Neuronal stem cell (in vitro differentiated cells): ENCODE measurements at regions not wholly inside any gene's neighbourhood (a gene's known extent, or its start where the extent isn't known, plus 50 kb on each side); places are given as distances from the start of the nearest gene placed in this dataset.

Source experiments
- DNase-seq: peaks from one replicate; pipeline ENCODE4 v3.0.0-alpha.2; 2013; ENCODE audit warnings: low spot score
- H2AFZ ChIP-seq: one replicate; pipeline ENCODE4 v1.6.1; 2013; ENCODE audit warnings: mild to moderate bottlenecking, low read length, inconsistent platforms
- H2AK5ac ChIP-seq: 2 replicates; pipeline ENCODE4 v1.6.1; 2013; ENCODE audit warnings: low read depth, mild to moderate bottlenecking, inconsistent platforms, low read length, moderate library complexity, mixed read lengths
- H2BK120ac ChIP-seq: 2 replicates; pipeline ENCODE4 v1.6.1; 2013; ENCODE audit warnings: low read depth, mild to moderate bottlenecking, inconsistent platforms, low read length, moderate library complexity, mixed read lengths
- H2BK12ac ChIP-seq: one replicate; pipeline ENCODE4 v1.6.1; 2013; ENCODE audit warnings: low read length, inconsistent platforms
- H2BK15ac ChIP-seq: 2 replicates; pipeline ENCODE4 v1.6.1; 2013; ENCODE audit warnings: mild to moderate bottlenecking, low read length, inconsistent platforms, mixed read lengths
- H2BK5ac ChIP-seq: one replicate; pipeline ENCODE4 v1.6.1; 2013; ENCODE audit warnings: inconsistent platforms, mild to moderate bottlenecking, low read length, moderate library complexity
- H3K14ac ChIP-seq: one replicate; pipeline ENCODE4 v1.6.1; 2013; ENCODE audit warnings: low read length, inconsistent platforms
- H3K18ac ChIP-seq: 2 replicates; pipeline ENCODE4 v1.6.1; 2013; ENCODE audit warnings: low read length, inconsistent platforms
- H3K23ac ChIP-seq: 2 replicates; pipeline ENCODE4 v1.6.1; 2013; ENCODE audit warnings: low read depth, mild to moderate bottlenecking, mixed read lengths, low read length, inconsistent platforms; ENCODE audit not compliant: poor library complexity
- H3K27ac ChIP-seq: replicated peaks from 3 replicates; pipeline ENCODE4 v1.5.1; 2013; ENCODE audit warnings: low read length, inconsistent platforms
- H3K27me3 ChIP-seq, 3 experiments: 2 replicates each; pipeline ENCODE4 v1.6.1; 2013; ENCODE audit warnings: low read length in 3 of 3, mild to moderate bottlenecking in 2 of 3, inconsistent platforms in 1 of 3, low read depth in 1 of 3, mixed read lengths in 1 of 3, moderate library complexity in 1 of 3; ENCODE audit not compliant: control insufficient read depth in 3 of 3, insufficient read depth in 3 of 3
- H3K36me3 ChIP-seq, 2 donors: replicated peaks in 1 of 2; 2 replicates each; pipeline ENCODE4 v1.6.1; 2013; ENCODE audit warnings: low read length in 2 of 2; ENCODE audit not compliant: control insufficient read depth in 2 of 2, insufficient read depth in 2 of 2
- H3K4ac ChIP-seq: 2 replicates; pipeline ENCODE4 v1.6.1; 2013; ENCODE audit warnings: inconsistent platforms, mild to moderate bottlenecking, low read length, moderate library complexity
- H3K4me1 ChIP-seq, 2 donors: 1 replicate in 1 of 2; 2 replicates in 1 of 2; pipeline ENCODE4 v1.6.1; 2013; ENCODE audit warnings: low read length in 2 of 2, low read depth in 1 of 2; ENCODE audit not compliant: control insufficient read depth in 2 of 2, insufficient read depth in 1 of 2
- H3K4me2 ChIP-seq: one replicate; pipeline ENCODE4 v1.6.1; 2013; ENCODE audit warnings: mild to moderate bottlenecking, low read length, inconsistent platforms; ENCODE audit not compliant: insufficient read depth, poor library complexity, severe bottlenecking
- H3K4me3 ChIP-seq, 2 donors: 2 replicates each; pipeline ENCODE4 v1.5.1; 2013; ENCODE audit warnings: low read length in 2 of 2, mild to moderate bottlenecking in 2 of 2, inconsistent platforms in 1 of 2, moderate library complexity in 1 of 2
- H3K79me1 ChIP-seq: one replicate; pipeline ENCODE4 v1.6.1; 2013; ENCODE audit warnings: low read depth, mild to moderate bottlenecking, inconsistent platforms, low read length, moderate library complexity
- H3K9ac ChIP-seq: one replicate; pipeline ENCODE4 v1.6.1; 2013; ENCODE audit warnings: mild to moderate bottlenecking, low read depth, low read length, inconsistent platforms; ENCODE audit not compliant: poor library complexity
- H3K9me3 ChIP-seq, 2 donors: replicated peaks in 1 of 2; 2 replicates each; pipeline versions ENCODE3 to v1.6.1; 2013; ENCODE audit warnings: low read length in 2 of 2, mild to moderate bottlenecking in 2 of 2, inconsistent platforms in 1 of 2, low read depth in 1 of 2, mixed read lengths in 1 of 2, moderate library complexity in 1 of 2; ENCODE audit not compliant: control insufficient read depth in 2 of 2, insufficient read depth in 1 of 2
- H4K8ac ChIP-seq: one replicate; pipeline ENCODE4 v1.6.1; 2013; ENCODE audit warnings: low read depth, mild to moderate bottlenecking, inconsistent platforms, low read length, moderate library complexity
- H4K91ac ChIP-seq: one replicate; pipeline ENCODE4 v1.6.1; 2013; ENCODE audit warnings: low read length, low read depth, mild to moderate bottlenecking, inconsistent platforms; ENCODE audit not compliant: poor library complexity
- WGBS, 2 donors: extraction: QIAGEN DNeasy Blood & Tissue Kit; methylation state at CpG; one replicate each; pipeline ENCODE4 v1.1.7; 2013; ENCODE audit warnings: missing lambda C conversion rate in 2 of 2, mixed read lengths in 1 of 2; ENCODE audit not compliant: insufficient read length in 2 of 2, insufficient replicate concordance in 1 of 2; ENCODE audit errors: extremely low coverage in 2 of 2; 5-methylcytosine and 5-hydroxymethylcytosine counted together

DNA sequence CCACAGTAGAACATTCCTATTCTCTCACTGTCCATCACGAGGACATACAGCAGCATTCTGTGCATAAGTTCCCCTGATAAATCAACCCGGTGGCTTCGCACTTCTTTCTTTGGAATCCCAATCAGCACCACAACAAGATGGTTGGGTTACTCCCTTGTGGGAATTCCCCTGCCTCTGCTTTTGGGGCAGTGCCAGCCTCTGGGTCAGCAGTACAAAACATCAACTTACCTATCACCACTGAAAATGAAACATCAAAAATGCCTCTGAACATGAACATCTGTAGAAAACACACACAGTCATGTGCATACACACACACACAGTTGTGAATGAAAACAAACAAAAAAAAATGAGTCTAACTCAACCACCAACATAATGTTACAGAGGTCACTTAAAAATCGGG, 79.3 kb downstream of the KCNA4 start:
- no peak overlapping the region for H3K4me3 ChIP-seq
- no peaks in the 10 kb centered on the region for H3K36me3 ChIP-seq
- no peak overlapping the region for H3K27ac ChIP-seq
- no peak overlapping the region for H3K9ac ChIP-seq
- H2AK5ac ChIP-seq, result no peak overlapping the region
- no peak overlapping the region for H4K8ac ChIP-seq
- peaks cover 0 to 4% of the 10 kb centered on the region in 2 donors for H3K9me3 ChIP-seq
- DNase-seq, result no peak
- H3K4ac ChIP-seq, result no peak overlapping the region
- no peak overlapping the region for H3K18ac ChIP-seq
- no peak overlapping the region for H3K4me2 ChIP-seq
- no peak overlapping the region for H2BK15ac ChIP-seq
- H3K14ac ChIP-seq, result no peak overlapping the region
- H2AFZ ChIP-seq, result no peak overlapping the region
- H3K23ac ChIP-seq, result no peak overlapping the region
- H4K91ac ChIP-seq, result no peak overlapping the region
- WGBS, 2 donors, result no CpG with 5 or more reads among the region's 4 CpGs
- no peaks in the 10 kb centered on the region for H3K27me3 ChIP-seq
- no peak overlapping the region for H2BK12ac ChIP-seq
- no peak overlapping the region for H2BK120ac ChIP-seq
- H3K4me1 ChIP-seq, result no peaks in the 10 kb centered on the region
- H3K79me1 ChIP-seq, result no peaks in the 10 kb centered on the region
- H2BK5ac ChIP-seq, result no peak overlapping the region

DNA sequence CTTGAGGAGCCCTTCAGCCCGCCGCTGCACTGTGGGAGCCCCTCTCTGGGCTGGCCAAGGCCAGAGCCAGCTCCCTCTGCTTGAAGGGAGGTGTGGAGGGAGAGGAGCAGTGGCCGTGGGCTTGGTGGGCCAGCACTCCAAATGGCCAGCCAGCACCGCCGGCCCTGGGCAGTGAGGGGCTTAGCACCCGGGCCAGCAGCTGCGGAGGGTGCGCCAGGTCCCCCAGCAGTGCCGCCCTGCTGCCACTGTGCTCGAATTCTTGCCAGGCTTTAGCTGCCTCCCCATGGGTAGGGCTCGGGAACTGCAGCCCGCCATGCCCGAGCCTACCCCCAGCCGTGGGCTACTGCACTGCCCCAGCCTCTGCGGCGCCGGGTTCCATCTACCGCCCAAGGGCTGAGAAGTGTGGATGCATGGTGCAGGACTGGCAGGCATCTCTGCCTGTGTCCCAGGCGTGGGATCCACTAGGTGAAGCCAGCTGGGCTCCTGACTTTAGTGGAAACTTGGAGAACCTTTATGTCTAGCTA, 82.7 kb downstream of the KCNA4 start:
- no CpG with 5 or more reads among the region's 19 CpGs for WGBS, 2 donors
- Histone ChIP-seq H2BK15ac (no peak overlapping the region), H3K18ac (no peak overlapping the region), H2BK12ac (no peak overlapping the region), H2BK5ac (no peak overlapping the region), H3K4ac (no peak overlapping the region), H2BK120ac (no peak overlapping the region), H3K9ac (no peak overlapping the region), H4K8ac (no peak overlapping the region), H4K91ac (no peak overlapping the region), H3K79me1 (no peaks in the 10 kb centered on the region), H2AFZ (no peak overlapping the region), H3K36me3 (no peaks in the 10 kb centered on the region), H3K14ac (no peak overlapping the region), H3K4me2 (no peak overlapping the region), H3K4me1 (no peaks in the 10 kb centered on the region), H3K27me3 (no peaks in the 10 kb centered on the region), H3K27ac (no peak overlapping the region), H3K23ac (no peak overlapping the region), H3K4me3 (no peak overlapping the region), H2AK5ac (no peak overlapping the region), H3K9me3 (peaks cover 0 to 4% of the 10 kb centered on the region in 2 donors)
- no peak for DNase-seq

DNA sequence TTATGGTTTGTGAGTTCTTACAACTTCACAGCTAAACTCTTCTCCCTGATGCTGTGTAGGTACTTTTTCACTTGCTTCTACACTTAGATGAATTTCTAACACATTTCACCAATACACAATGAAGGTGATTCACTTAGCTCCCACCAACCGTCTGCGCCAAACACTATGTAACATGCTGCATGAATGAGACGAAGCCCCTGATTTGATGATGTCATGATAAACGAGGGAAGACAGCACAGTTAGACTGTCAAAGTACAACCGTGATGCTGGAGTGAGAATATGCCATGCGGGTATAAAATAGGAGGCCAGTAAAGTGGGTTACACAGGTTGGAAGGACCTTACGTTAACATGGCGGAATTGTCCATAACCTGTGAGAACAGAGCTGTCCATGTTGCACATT, 100.8 kb downstream of the KCNA4 start:
- no peak overlapping the region for H3K4me2 ChIP-seq
- no CpG with 5 or more reads among the region's 8 CpGs for WGBS, 2 donors
- no peak overlapping the region for H2BK12ac ChIP-seq
- no peak overlapping the region for H4K91ac ChIP-seq
- H3K9me3 ChIP-seq, result no peaks in the 10 kb centered on the region
- H2BK15ac ChIP-seq, result no peak overlapping the region
- H3K4ac ChIP-seq, result no peak overlapping the region
- H2BK120ac ChIP-seq, result no peak overlapping the region
- H4K8ac ChIP-seq, result no peak overlapping the region
- no peaks in the 10 kb centered on the region for H3K79me1 ChIP-seq
- H2AFZ ChIP-seq, result no peak overlapping the region
- H3K14ac ChIP-seq, result no peak overlapping the region
- H3K18ac ChIP-seq, result no peak overlapping the region
- H2AK5ac ChIP-seq, result no peak overlapping the region
- no peaks in the 10 kb centered on the region for H3K4me1 ChIP-seq
- no peak overlapping the region for H2BK5ac ChIP-seq
- DNase-seq, result no peak
- no peaks in the 10 kb centered on the region for H3K27me3 ChIP-seq
- no peak overlapping the region for H3K27ac ChIP-seq
- no peak overlapping the region for H3K9ac ChIP-seq
- no peak overlapping the region for H3K4me3 ChIP-seq
- no peaks in the 10 kb centered on the region for H3K36me3 ChIP-seq
- H3K23ac ChIP-seq, result no peak overlapping the region

DNA sequence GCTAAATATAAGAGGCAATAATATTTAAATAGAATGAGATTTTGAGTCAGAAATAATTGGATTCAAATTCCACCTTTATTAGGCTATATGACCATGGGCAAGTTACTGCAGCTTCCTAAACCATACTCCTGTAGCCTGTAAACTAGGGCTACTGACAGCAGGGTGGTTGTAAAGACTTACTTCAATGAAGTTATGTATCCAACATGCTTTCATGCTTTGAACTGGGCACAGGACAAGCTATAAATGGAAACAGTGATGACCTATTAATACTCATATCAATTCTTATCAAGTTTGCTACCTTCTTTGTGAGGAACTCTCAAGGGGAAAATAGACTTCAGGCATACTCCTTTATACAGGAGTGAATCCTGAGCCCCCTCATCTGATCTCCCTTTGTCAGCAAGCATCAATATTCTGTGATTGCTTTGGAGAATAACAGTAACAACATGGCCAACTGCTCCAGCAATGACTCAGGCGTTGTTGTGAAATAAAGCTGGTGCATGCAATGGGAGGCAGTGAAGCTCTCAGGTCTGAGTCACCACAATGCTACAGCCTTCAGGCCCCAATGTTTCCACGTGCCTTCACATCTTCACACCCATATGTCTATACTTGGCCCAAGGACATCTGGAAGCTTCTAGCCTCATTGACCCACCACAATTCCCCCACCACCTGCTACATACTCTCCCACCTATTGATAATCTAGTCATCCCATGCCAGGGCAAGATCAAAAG, 102.5 kb downstream of the KCNA4 start:
- Histone ChIP-seq H3K18ac (no peak overlapping the region), H2BK12ac (no peak overlapping the region), H3K4me2 (no peak overlapping the region), H3K79me1 (no peaks in the 10 kb centered on the region), H2BK120ac (no peak overlapping the region), H4K91ac (no peak overlapping the region), H2AK5ac (no peak overlapping the region), H3K14ac (no peak overlapping the region), H3K27me3 (no peaks in the 10 kb centered on the region), H2BK15ac (no peak overlapping the region), H3K27ac (no peak overlapping the region), H3K36me3 (no peaks in the 10 kb centered on the region), H3K23ac (no peak overlapping the region), H3K9ac (no peak overlapping the region), H3K4ac (no peak overlapping the region), H2BK5ac (no peak overlapping the region), H3K4me1 (no peaks in the 10 kb centered on the region), H2AFZ (no peak overlapping the region), H3K4me3 (no peak overlapping the region), H3K9me3 (no peaks in the 10 kb centered on the region), H4K8ac (no peak overlapping the region)
- no peak for DNase-seq
- WGBS, 2 donors, result no CpG with 5 or more reads among the region's 2 CpGs
